ENCODE measurements at regions not wholly inside any gene's neighbourhood (a gene's known extent, or its start where the extent isn't known, plus 50 kb on each side); places are given as distances from the start of the nearest gene placed in this dataset.
"Not testable (repeated sequence)": the region's sequence is repeated elsewhere in the genome, so short reads cannot be mapped to it uniquely, and the experiment has no call there.

GRCh38 chr2:154507186-154507585 is 191.3 kb upstream of the KCNJ3 start:
- no peak for DNase-seq

GRCh38 chr2:154518872-154519271 is 179.6 kb upstream of the KCNJ3 start:
- DNase-seq: no peak

GRCh38 chr2:154520951-154521350 is 177.5 kb upstream of the KCNJ3 start:
- DNase-seq: not testable (repeated sequence)

GRCh38 chr2:154526234-154526633 is 172.3 kb upstream of the KCNJ3 start:
- DNase-seq: no peak

- DNase-seq: no peak
Observed at GRCh38 chr2:154527962-154528361, 170.5 kb upstream of the KCNJ3 start.

GRCh38 chr2:154532004-154532403 is 166.5 kb upstream of the KCNJ3 start:
- no peak for DNase-seq

GRCh38 chr2:154532763-154533162 is 165.7 kb upstream of the KCNJ3 start:
- DNase-seq: no peak

GRCh38 chr2:154533300-154533940 is 165.1 kb upstream of the KCNJ3 start:
- DNase-seq: no peak

GRCh38 chr2:154537024-154537423 is 161.5 kb upstream of the KCNJ3 start:
- DNase-seq: no peak

- DNase-seq: no peak
Observed at GRCh38 chr2:154537843-154538450, 160.5 kb upstream of the KCNJ3 start.

- DNase-seq: no peak
Observed at GRCh38 chr2:154546341-154546740, 152.2 kb upstream of the KCNJ3 start.

GRCh38 chr2:154549869-154550268 is 148.6 kb upstream of the KCNJ3 start:
- DNase-seq: no peak

GRCh38 chr2:154551649-154552048 is 146.8 kb upstream of the KCNJ3 start:
- no peak for DNase-seq

- no peak for DNase-seq
Observed at GRCh38 chr2:154554046-154554445, 144.4 kb upstream of the KCNJ3 start.

GRCh38 chr2:154555710-154556109 is 142.8 kb upstream of the KCNJ3 start:
- no peak for DNase-seq

GRCh38 chr2:154556146-154556545 is 142.3 kb upstream of the KCNJ3 start:
- no peak for DNase-seq

- DNase-seq: no peak
Observed at GRCh38 chr2:154556607-154557006, 141.9 kb upstream of the KCNJ3 start.

- no peak for DNase-seq
Observed at GRCh38 chr2:154557906-154558305, 140.6 kb upstream of the KCNJ3 start.

GRCh38 chr2:154565433-154565832 is 133.1 kb upstream of the KCNJ3 start:
- DNase-seq: no peak

GRCh38 chr2:154568413-154568812 is 130.1 kb upstream of the KCNJ3 start:
- peak; percentile 56 for DNase-seq

- DNase-seq: no peak
Observed at GRCh38 chr2:154570501-154570900, 128.0 kb upstream of the KCNJ3 start.

GRCh38 chr2:154576699-154577098 is 121.8 kb upstream of the KCNJ3 start:
- DNase-seq: not testable (repeated sequence)

- no peak for DNase-seq
Observed at GRCh38 chr2:154577390-154577789, 121.1 kb upstream of the KCNJ3 start.

- DNase-seq: no peak
Observed at GRCh38 chr2:154580767-154581166, 117.7 kb upstream of the KCNJ3 start.

GRCh38 chr2:154582694-154583093 is 115.8 kb upstream of the KCNJ3 start:
- not testable (repeated sequence) for DNase-seq
